Suprapubic skin (tissue), 4 donors: ENCODE measurements at regions not wholly inside any gene's neighbourhood (a gene's known extent, or its start where the extent isn't known, plus 50 kb on each side); places are given as distances from the start of the nearest gene placed in this dataset.

ENCODE experiments used
- EP300 ChIP-seq: sonication (generic); formaldehyde crosslinking; IDR thresholded peaks from one replicate; pipeline ENCODE4 v1.6.1; 2017; ENCODE audit warnings: antibody characterized with exemption
- POLR2AphosphoS5 ChIP-seq, 3 donors: sonication (generic); formaldehyde crosslinking; IDR thresholded peaks; one replicate each; pipeline ENCODE4 v1.6.1; 2017; ENCODE audit warnings: antibody characterized with exemption in 3 of 3
- TF ChIP-seq, protein P1 (sequence below), 2 donors: fragments of 200-600 bp in 1 of 2; fragments of 450-650 bp in 1 of 2; sonication (generic) in 1 of 2; IDR thresholded peaks; one replicate each; pipeline ENCODE4 v1.5.1; 2016 to 2019; ENCODE audit warnings: antibody characterized with exemption in 2 of 2, mild to moderate bottlenecking in 1 of 2, moderate library complexity in 1 of 2

DNA sequence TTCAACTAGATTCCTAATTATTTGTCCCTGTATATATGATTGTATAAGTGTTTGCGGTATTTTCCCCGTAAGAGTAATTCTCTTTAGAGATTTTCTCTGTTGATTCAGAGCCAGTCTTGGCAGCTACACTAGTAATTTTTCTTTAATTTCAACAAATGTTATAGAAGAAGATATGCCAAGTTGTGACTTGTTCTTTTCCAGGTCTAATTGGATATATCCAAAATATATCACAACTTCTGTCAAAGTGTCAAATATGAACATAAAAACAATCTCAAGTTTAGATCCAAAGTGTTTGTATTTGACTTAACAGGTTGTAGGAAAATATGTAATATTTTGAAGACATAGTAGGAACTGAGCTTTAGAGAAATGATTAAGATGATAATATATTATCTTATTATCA, 733.9 kb upstream of the SLITRK5 start:
- TF ChIP-seq, protein P1, sequence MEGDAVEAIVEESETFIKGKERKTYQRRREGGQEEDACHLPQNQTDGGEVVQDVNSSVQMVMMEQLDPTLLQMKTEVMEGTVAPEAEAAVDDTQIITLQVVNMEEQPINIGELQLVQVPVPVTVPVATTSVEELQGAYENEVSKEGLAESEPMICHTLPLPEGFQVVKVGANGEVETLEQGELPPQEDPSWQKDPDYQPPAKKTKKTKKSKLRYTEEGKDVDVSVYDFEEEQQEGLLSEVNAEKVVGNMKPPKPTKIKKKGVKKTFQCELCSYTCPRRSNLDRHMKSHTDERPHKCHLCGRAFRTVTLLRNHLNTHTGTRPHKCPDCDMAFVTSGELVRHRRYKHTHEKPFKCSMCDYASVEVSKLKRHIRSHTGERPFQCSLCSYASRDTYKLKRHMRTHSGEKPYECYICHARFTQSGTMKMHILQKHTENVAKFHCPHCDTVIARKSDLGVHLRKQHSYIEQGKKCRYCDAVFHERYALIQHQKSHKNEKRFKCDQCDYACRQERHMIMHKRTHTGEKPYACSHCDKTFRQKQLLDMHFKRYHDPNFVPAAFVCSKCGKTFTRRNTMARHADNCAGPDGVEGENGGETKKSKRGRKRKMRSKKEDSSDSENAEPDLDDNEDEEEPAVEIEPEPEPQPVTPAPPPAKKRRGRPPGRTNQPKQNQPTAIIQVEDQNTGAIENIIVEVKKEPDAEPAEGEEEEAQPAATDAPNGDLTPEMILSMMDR (IDR thresholded peaks at IDR 0.05) = no peak
- no peak for TF ChIP-seq POLR2AphosphoS5 (IDR thresholded peaks at IDR 0.05)
- TF ChIP-seq EP300 = no peak
